DOHH2 (cell line): ENCODE measurements at regions not wholly inside any gene's neighbourhood (a gene's known extent, or its start where the extent isn't known, plus 50 kb on each side); places are given as distances from the start of the nearest gene placed in this dataset.

Experiments
- H3F3A ChIP-seq: fragments of 200-600 bp; sonication (generic), shearing (Covaris generic); 2 replicates; pipeline ENCODE4 v1.6.0; 2016; ENCODE audit warnings: antibody characterized with exemption, mild to moderate bottlenecking; ENCODE audit not compliant: control insufficient read depth, insufficient read depth
- H3K27ac ChIP-seq: fragments of 200-600 bp; sonication (generic); 2 replicates; pipeline ENCODE4 v1.5.1; 2014; ENCODE audit warnings: low read depth, mild to moderate bottlenecking, low read length, moderate library complexity
- H3K27me3 ChIP-seq: fragments of 200-600 bp; sonication (generic); 2 replicates; pipeline ENCODE4 v1.6.1; 2014; ENCODE audit warnings: mild to moderate bottlenecking, low read length, mixed read lengths; ENCODE audit not compliant: control insufficient read depth
- H3K36me3 ChIP-seq: fragments of 200-600 bp; sonication (generic); 2 replicates; pipeline ENCODE4 v1.6.1; 2014; ENCODE audit warnings: mild to moderate bottlenecking, low read length, moderate library complexity, mixed read lengths; ENCODE audit not compliant: control insufficient read depth
- H3K4me1 ChIP-seq: fragments of 200-600 bp; sonication (generic); 2 replicates; pipeline ENCODE4 v1.6.1; 2014; ENCODE audit warnings: mild to moderate bottlenecking, low read length, mixed read lengths; ENCODE audit not compliant: control insufficient read depth
- H3K4me2 ChIP-seq: fragments of 200-600 bp; sonication (generic); 2 replicates; pipeline ENCODE4 v1.6.0; 2014; ENCODE audit warnings: mild to moderate bottlenecking, low read length, moderate library complexity
- H3K4me3 ChIP-seq: fragments of 200-600 bp; sonication (generic); 2 replicates; pipeline ENCODE4 v1.5.1; 2014; ENCODE audit warnings: mild to moderate bottlenecking, low read length, mixed read lengths
- H3K79me2 ChIP-seq: fragments of 200-600 bp; sonication (generic); 2 replicates; pipeline ENCODE4 v1.6.1; 2014; ENCODE audit warnings: mild to moderate bottlenecking, low read length, mixed read lengths; ENCODE audit not compliant: control insufficient read depth
- H3K9me2 ChIP-seq: fragments of 200-600 bp; sonication (generic); replicated peaks from 2 replicates; pipeline ENCODE4 v1.6.1; 2014; ENCODE audit warnings: mild to moderate bottlenecking, low read length, mixed read lengths; ENCODE audit not compliant: control insufficient read depth
- H3K9me3 ChIP-seq: fragments of 200-600 bp; sonication (generic); 2 replicates; pipeline ENCODE4 v1.6.1; 2014; ENCODE audit warnings: antibody characterized with exemption, low read length, mixed read lengths; ENCODE audit not compliant: control insufficient read depth, insufficient read depth
- H4K20me1 ChIP-seq: fragments of 200-600 bp; sonication (generic); 2 replicates; pipeline ENCODE4 v1.6.0; 2014; ENCODE audit warnings: low read depth, mild to moderate bottlenecking, antibody characterized with exemption, low read length, moderate library complexity; ENCODE audit not compliant: control insufficient read depth, insufficient read depth
- EZH2phosphoT487 ChIP-seq: fragments of 200-600 bp; sonication (generic); IDR thresholded peaks from 2 replicates; pipeline ENCODE4 v1.6.1; 2017; ENCODE audit warnings: borderline replicate concordance, mild to moderate bottlenecking, antibody characterized with exemption, low read length, moderate library complexity, mixed read lengths
- TF ChIP-seq, protein P1 (sequence below): fragments of 200-600 bp; sonication (generic); IDR thresholded peaks from one replicate; pipeline ENCODE4 v1.5.1; 2014; ENCODE audit warnings: antibody characterized with exemption, mild to moderate bottlenecking, low read depth, low read length; ENCODE audit not compliant: poor library complexity, severe bottlenecking

DNA sequence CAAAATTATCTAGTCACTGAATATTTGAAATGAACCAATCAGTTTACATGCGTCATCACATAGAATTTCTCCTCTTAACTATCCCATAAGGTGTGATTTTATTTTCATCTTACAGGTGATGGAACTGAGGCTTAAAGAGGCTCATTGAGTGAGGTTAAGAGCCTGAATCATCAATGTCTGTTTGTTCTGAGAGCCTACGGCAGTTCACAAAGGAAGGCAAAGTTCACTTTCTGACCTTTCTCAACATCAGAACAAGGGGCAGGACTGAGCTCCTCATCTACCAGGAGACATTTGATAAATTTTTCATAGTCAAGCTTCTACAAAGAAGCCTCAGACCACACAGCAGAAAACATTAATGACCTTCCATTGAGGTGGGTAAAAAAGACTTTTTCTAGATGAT, 54.9 kb upstream of the OLIG3 start:
- H3K4me2 ChIP-seq: no peak overlapping the region
- no peaks in the 10 kb centered on the region for H3K9me3 ChIP-seq
- TF ChIP-seq, protein P1, sequence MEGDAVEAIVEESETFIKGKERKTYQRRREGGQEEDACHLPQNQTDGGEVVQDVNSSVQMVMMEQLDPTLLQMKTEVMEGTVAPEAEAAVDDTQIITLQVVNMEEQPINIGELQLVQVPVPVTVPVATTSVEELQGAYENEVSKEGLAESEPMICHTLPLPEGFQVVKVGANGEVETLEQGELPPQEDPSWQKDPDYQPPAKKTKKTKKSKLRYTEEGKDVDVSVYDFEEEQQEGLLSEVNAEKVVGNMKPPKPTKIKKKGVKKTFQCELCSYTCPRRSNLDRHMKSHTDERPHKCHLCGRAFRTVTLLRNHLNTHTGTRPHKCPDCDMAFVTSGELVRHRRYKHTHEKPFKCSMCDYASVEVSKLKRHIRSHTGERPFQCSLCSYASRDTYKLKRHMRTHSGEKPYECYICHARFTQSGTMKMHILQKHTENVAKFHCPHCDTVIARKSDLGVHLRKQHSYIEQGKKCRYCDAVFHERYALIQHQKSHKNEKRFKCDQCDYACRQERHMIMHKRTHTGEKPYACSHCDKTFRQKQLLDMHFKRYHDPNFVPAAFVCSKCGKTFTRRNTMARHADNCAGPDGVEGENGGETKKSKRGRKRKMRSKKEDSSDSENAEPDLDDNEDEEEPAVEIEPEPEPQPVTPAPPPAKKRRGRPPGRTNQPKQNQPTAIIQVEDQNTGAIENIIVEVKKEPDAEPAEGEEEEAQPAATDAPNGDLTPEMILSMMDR: no peak
- no peak for TF ChIP-seq EZH2phosphoT487
- H4K20me1 ChIP-seq: no peaks in the 10 kb centered on the region
- H3K9me2 ChIP-seq: no peaks in the 10 kb centered on the region
- H3K4me3 ChIP-seq: no peak overlapping the region
- H3K36me3 ChIP-seq: no peaks in the 10 kb centered on the region
- no peak overlapping the region for H3K27ac ChIP-seq
- no peaks in the 10 kb centered on the region for H3K79me2 ChIP-seq
- no peaks in the 10 kb centered on the region for H3F3A ChIP-seq
- no peaks in the 10 kb centered on the region for H3K4me1 ChIP-seq
- H3K27me3 ChIP-seq: peaks cover 3% of the 10 kb centered on the region; the same call in 1 of the 2 replicates

DNA sequence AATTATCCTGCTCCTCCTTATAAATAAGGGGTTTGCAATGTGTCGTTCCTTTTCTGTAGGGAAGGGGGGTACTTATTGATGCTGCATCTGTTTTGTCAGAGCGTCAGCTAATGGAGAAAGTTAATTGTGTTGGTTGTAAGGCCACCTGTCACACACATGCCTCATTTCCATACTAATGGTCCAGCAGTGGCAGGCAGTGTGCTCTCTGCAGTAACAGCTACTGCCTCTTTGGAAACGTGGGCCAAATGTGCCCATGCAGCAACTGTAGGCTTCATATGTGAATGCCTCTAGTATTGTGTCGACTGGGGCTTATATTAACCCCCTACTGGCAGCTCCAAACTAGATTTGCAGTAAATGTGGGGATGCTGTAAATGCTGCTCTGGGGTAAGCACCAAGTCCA, 56.3 kb upstream of the OLIG3 start:
- TF ChIP-seq EZH2phosphoT487: no peak
- TF ChIP-seq, protein P1: no peak

DNA sequence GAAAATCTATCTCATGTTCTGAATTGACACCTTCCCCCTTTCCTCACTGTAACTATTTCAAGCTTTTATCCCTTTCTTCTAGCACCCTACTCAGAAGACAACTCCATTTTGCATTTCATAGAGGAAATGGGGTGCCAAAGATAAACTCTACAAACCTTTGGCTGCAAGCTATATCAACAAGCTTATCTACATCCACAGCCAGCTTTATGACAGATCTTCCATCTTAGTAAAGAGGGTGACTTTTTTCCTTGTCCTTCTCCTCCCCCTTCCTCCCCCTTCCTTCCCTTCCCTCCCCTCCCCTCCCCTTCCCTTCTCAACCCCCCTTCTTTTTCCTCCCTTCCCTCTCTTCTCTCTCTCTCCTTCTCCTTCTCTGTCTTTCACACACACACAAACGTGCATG, 58.0 kb upstream of the OLIG3 start:
- Histone ChIP-seq H3K27ac (no peak overlapping the region), H4K20me1 (no peaks in the 10 kb centered on the region), H3K4me2 (no peak overlapping the region), H3K79me2 (no peaks in the 10 kb centered on the region), H3K9me3 (no peaks in the 10 kb centered on the region), H3K4me1 (no peaks in the 10 kb centered on the region), H3K4me3 (no peak overlapping the region), H3K27me3 (peaks cover 3% of the 10 kb centered on the region; the same call in 1 of the 2 replicates), H3F3A (no peaks in the 10 kb centered on the region), H3K9me2 (no peaks in the 10 kb centered on the region), H3K36me3 (no peaks in the 10 kb centered on the region)
- no peak for TF ChIP-seq EZH2phosphoT487
- TF ChIP-seq, protein P1: no peak

More for the DNA sequence above, 56.3 kb upstream of the OLIG3 start:
- Histone ChIP-seq H3K27me3 (peaks cover 3% of the 10 kb centered on the region; the same call in 1 of the 2 replicates), H4K20me1 (no peaks in the 10 kb centered on the region), H3K36me3 (no peaks in the 10 kb centered on the region), H3K4me1 (no peaks in the 10 kb centered on the region), H3F3A (no peaks in the 10 kb centered on the region), H3K9me2 (no peaks in the 10 kb centered on the region), H3K4me3 (no peak overlapping the region), H3K4me2 (no peak overlapping the region), H3K27ac (no peak overlapping the region), H3K79me2 (no peaks in the 10 kb centered on the region), H3K9me3 (no peaks in the 10 kb centered on the region)
